Right cardiac atrium (tissue), 5 donors: ENCODE measurements at regions not wholly inside any gene's neighbourhood (a gene's known extent, or its start where the extent isn't known, plus 50 kb on each side); places are given as distances from the start of the nearest gene placed in this dataset.

Experiments used
- ATAC-seq, 2 donors: fragments of 200-7000 bp; cut with Tn5 transposase; one replicate each; pipeline versions ENCODE4 v1.8.0 to v1.9.1; 2020; ENCODE audit warnings: moderate library complexity in 2 of 2, mild to moderate bottlenecking in 1 of 2
- DNase-seq, 3 donors: peaks; one replicate each; pipeline ENCODE4 v3.0.0-alpha.2; 2020
- H3K27ac ChIP-seq: one replicate; pipeline ENCODE4 v1.5.1; 2013; ENCODE audit warnings: mild to moderate bottlenecking, low read length, control low read depth, moderate library complexity
- H3K27me3 ChIP-seq: one replicate; pipeline ENCODE4 v1.6.1; 2013; ENCODE audit not compliant: control insufficient read depth, insufficient read depth
- H3K4me1 ChIP-seq: one replicate; pipeline ENCODE4 v1.6.1; 2013; ENCODE audit warnings: low read length; ENCODE audit not compliant: control insufficient read depth, insufficient read depth
- H3K4me3 ChIP-seq: one replicate; pipeline ENCODE4 v1.5.1; 2013; ENCODE audit warnings: low read length, control low read depth
- H3K9me3 ChIP-seq: one replicate; pipeline ENCODE4 v1.6.1; 2013; ENCODE audit warnings: low read length; ENCODE audit not compliant: control insufficient read depth
- WGBS: extraction: QIAGEN DNeasy Blood & Tissue Kit; methylation state at CpG from one replicate; pipeline ENCODE4 v1.1.7; 2013; 5-methylcytosine and 5-hydroxymethylcytosine counted together
- intact Hi-C, 4 donors: fragments of 100-400 bp; cut with DNase I; formaldehyde crosslinking; loops; one replicate each; pipeline versions ENCODE4 v1.11.0 to v1.14.0; 2022 to 2023
- donor health status: healthy with polysubstance abuse.
- donor health status: DM: no; HTN: yes; CAD: no.
- donor health status: DM: no; HTN: no; CAD: no.
- donor health status: DM: no; HTN: yes; CAD: no; lungs with severe emphysema.
- donor health status: DM: yes; HTN: yes; CAD: no.

GRCh38 chr10:121057269-121057668 lies 206.1 kb downstream of the WDR11 start:
- H3K4me3 ChIP-seq = no peak overlapping the region
- no peaks in the 10 kb centered on the region for H3K4me1 ChIP-seq
- DNase-seq (no peak), ATAC-seq (no peak)
- H3K27ac ChIP-seq = no peak overlapping the region
- intact Hi-C loops = no loop called here
- WGBS = 63% methylated on average over 4 of the region's 4 CpGs
- no peaks in the 10 kb centered on the region for H3K9me3 ChIP-seq
- H3K27me3 ChIP-seq = no peaks in the 10 kb centered on the region

- Histone ChIP-seq H3K27ac (no peak overlapping the region), H3K4me3 (no peak overlapping the region), H3K27me3 (no peaks in the 10 kb centered on the region), H3K4me1 (no peaks in the 10 kb centered on the region), H3K9me3 (no peaks in the 10 kb centered on the region)
- DNase-seq = no peak
- no peak for ATAC-seq
- intact Hi-C loops = no loop called here
- WGBS = 87% methylated on average over 6 of the region's 6 CpGs
Observed at GRCh38 chr10:121058082-121058481, 206.9 kb downstream of the WDR11 start.

GRCh38 chr10:121059351-121059750 lies 208.2 kb downstream of the WDR11 start:
- no peaks in the 10 kb centered on the region for H3K4me1 ChIP-seq

GRCh38 chr10:121062115-121062514 lies 211.0 kb downstream of the WDR11 start:
- ATAC-seq (no peak), DNase-seq (no peak)
- H3K4me1 ChIP-seq = no peaks in the 10 kb centered on the region
- 77% methylated on average over 3 of the region's 3 CpGs for WGBS
- no peaks in the 10 kb centered on the region for H3K9me3 ChIP-seq
- intact Hi-C loops = no loop called here
- no peaks in the 10 kb centered on the region for H3K27me3 ChIP-seq
- no peak overlapping the region for H3K27ac ChIP-seq
- no peak overlapping the region for H3K4me3 ChIP-seq

More at GRCh38 chr10:121059351-121059750, 208.2 kb downstream of the WDR11 start:
- 69% methylated on average over 4 of the region's 4 CpGs for WGBS
- ATAC-seq (no peak), DNase-seq (no peak)
- Histone ChIP-seq H3K27ac (no peak overlapping the region), H3K9me3 (no peaks in the 10 kb centered on the region), H3K4me3 (no peak overlapping the region), H3K27me3 (no peaks in the 10 kb centered on the region)
- intact Hi-C loops = no loop called here

GRCh38 chr10:121063744-121064143 lies 212.6 kb downstream of the WDR11 start:
- Histone ChIP-seq H3K27ac (no peak overlapping the region), H3K9me3 (no peaks in the 10 kb centered on the region), H3K4me1 (no peaks in the 10 kb centered on the region), H3K4me3 (no peak overlapping the region), H3K27me3 (no peaks in the 10 kb centered on the region)
- DNase-seq = no peak
- 54% methylated on average over 8 of the region's 8 CpGs for WGBS
- intact Hi-C loops = no loop called here
- ATAC-seq = no peak

- ATAC-seq = no peak
- Histone ChIP-seq H3K4me1 (no peaks in the 10 kb centered on the region), H3K27ac (no peak overlapping the region), H3K9me3 (no peaks in the 10 kb centered on the region), H3K27me3 (no peaks in the 10 kb centered on the region), H3K4me3 (no peak overlapping the region)
- intact Hi-C loops = no loop called here
- no peak for DNase-seq
Observed at GRCh38 chr10:121064491-121064890, 213.3 kb downstream of the WDR11 start.

GRCh38 chr10:121065330-121065729 lies 214.2 kb downstream of the WDR11 start:
- no peak for DNase-seq
- intact Hi-C loops = no loop called here
- Histone ChIP-seq H3K9me3 (no peaks in the 10 kb centered on the region), H3K4me3 (no peak overlapping the region), H3K27me3 (no peaks in the 10 kb centered on the region), H3K27ac (no peak overlapping the region), H3K4me1 (no peaks in the 10 kb centered on the region)
- no peak for ATAC-seq

GRCh38 chr10:121069061-121069850 lies 218.1 kb downstream of the WDR11 start:
- Histone ChIP-seq H3K27ac (no peak overlapping the region), H3K27me3 (no peaks in the 10 kb centered on the region), H3K9me3 (no peaks in the 10 kb centered on the region), H3K4me1 (no peaks in the 10 kb centered on the region), H3K4me3 (no peak overlapping the region)
- DNase-seq (no peak), ATAC-seq (no peak)
- intact Hi-C loops = no loop called here
- 86% methylated on average over 9 of the region's 9 CpGs for WGBS

- no peak for ATAC-seq
- H3K4me1 ChIP-seq = no peaks in the 10 kb centered on the region
- no peaks in the 10 kb centered on the region for H3K27me3 ChIP-seq
- H3K9me3 ChIP-seq = no peaks in the 10 kb centered on the region
- intact Hi-C loops = loop anchor here in 1 of 4 donors (10.0 kb wide), 1 partner anchor 534 kb away; no protein-coding TSS in a partner anchor
- no peak for DNase-seq
- H3K27ac ChIP-seq = no peak overlapping the region
- WGBS = 81% methylated on average over 6 of the region's 6 CpGs
- no peak overlapping the region for H3K4me3 ChIP-seq
Observed at GRCh38 chr10:121070275-121071070, 219.3 kb downstream of the WDR11 start.

GRCh38 chr10:121071901-121072300 lies 220.7 kb downstream of the WDR11 start:
- 74% methylated on average over 2 of the region's 2 CpGs for WGBS
- intact Hi-C loops = loop anchor here in 1 of 4 donors (10.0 kb wide), 1 partner anchor 533 kb away; no protein-coding TSS in a partner anchor
- Histone ChIP-seq H3K27me3 (no peaks in the 10 kb centered on the region), H3K27ac (no peak overlapping the region), H3K4me3 (no peak overlapping the region), H3K9me3 (no peaks in the 10 kb centered on the region), H3K4me1 (peaks cover under 1% of the 10 kb centered on the region)
- DNase-seq (no peak), ATAC-seq (no peak)

GRCh38 chr10:121073728-121074127 lies 222.6 kb downstream of the WDR11 start:
- Histone ChIP-seq H3K27me3 (no peaks in the 10 kb centered on the region), H3K9me3 (no peaks in the 10 kb centered on the region), H3K27ac (no peak overlapping the region), H3K4me1 (peaks cover 2% of the 10 kb centered on the region), H3K4me3 (no peak overlapping the region)
- 71% methylated on average over 5 of the region's 5 CpGs for WGBS
- intact Hi-C loops = loop anchor here in 1 of 4 donors (10.0 kb wide), 1 partner anchor 531 kb away; no protein-coding TSS in a partner anchor
- DNase-seq (no peak), ATAC-seq (no peak)
